ENCODE measurements at regions not wholly inside any gene's neighbourhood (a gene's known extent, or its start where the extent isn't known, plus 50 kb on each side); places are given as distances from the start of the nearest gene placed in this dataset.

GRCh38 chr16:87043231-87044031, 273.8 kb downstream of the C16orf95 start:
- TF ChIP-seq POLR2A (IDR thresholded peaks at IDR 0.05; ENCODE audit: low read depth, low read length) (no peak), POLR2AphosphoS5 (IDR thresholded peaks at IDR 0.05; ENCODE audit: low read depth, low read length) (no peak), TAF1 (IDR thresholded peaks at IDR 0.05; ENCODE audit: borderline replicate concordance, low read depth, low read length) (no peak)

Data from GM12892 (cell line).